ENCODE measurements at regions not wholly inside any gene's neighbourhood (a gene's known extent, or its start where the extent isn't known, plus 50 kb on each side); places are given as distances from the start of the nearest gene placed in this dataset.

- H3K9me3 Mint-ChIP-seq: no peaks in the 10 kb centered on the region
- no peaks in the 10 kb centered on the region for H3K4me1 Mint-ChIP-seq (ENCODE audit: low read depth)
- H3K27me3 Mint-ChIP-seq: no peaks in the 10 kb centered on the region
- H3K27ac Mint-ChIP-seq: no peak overlapping the region
- no peaks in the 10 kb centered on the region for H3K36me3 Mint-ChIP-seq (ENCODE audit: low read depth)
- no peak overlapping the region for H3K4me3 Mint-ChIP-seq
These were observed 363.4 kb upstream of the MKI67 start for GRCh38 chr10:128489324-128490247.

GRCh38 chr10:128491686-128492085, 365.5 kb upstream of the MKI67 start:
- no peaks in the 10 kb centered on the region for H3K9me3 Mint-ChIP-seq
- no peak overlapping the region for H3K27ac Mint-ChIP-seq
- H3K27me3 Mint-ChIP-seq: no peaks in the 10 kb centered on the region
- H3K36me3 Mint-ChIP-seq (ENCODE audit: low read depth): no peaks in the 10 kb centered on the region
- no peak overlapping the region for H3K4me3 Mint-ChIP-seq
- H3K4me1 Mint-ChIP-seq (ENCODE audit: low read depth): no peaks in the 10 kb centered on the region

- Mint-ChIP-seq H3K27me3 (no peaks in the 10 kb centered on the region), H3K27ac (no peak overlapping the region), H3K36me3 (ENCODE audit: low read depth) (no peaks in the 10 kb centered on the region), H3K9me3 (no peaks in the 10 kb centered on the region), H3K4me1 (ENCODE audit: low read depth) (no peaks in the 10 kb centered on the region), H3K4me3 (no peak overlapping the region)
These were observed 367.6 kb upstream of the MKI67 start for GRCh38 chr10:128493811-128494210.

- no peaks in the 10 kb centered on the region for H3K36me3 Mint-ChIP-seq (ENCODE audit: low read depth)
- no peak overlapping the region for H3K27ac Mint-ChIP-seq
- no peaks in the 10 kb centered on the region for H3K9me3 Mint-ChIP-seq
- H3K4me1 Mint-ChIP-seq (ENCODE audit: low read depth): no peaks in the 10 kb centered on the region
- H3K4me3 Mint-ChIP-seq: no peak overlapping the region
- no peaks in the 10 kb centered on the region for H3K27me3 Mint-ChIP-seq
These were observed 368.4 kb upstream of the MKI67 start for GRCh38 chr10:128494665-128495064.

- no peaks in the 10 kb centered on the region for H3K9me3 Mint-ChIP-seq
- no peak overlapping the region for H3K27ac Mint-ChIP-seq
- no peaks in the 10 kb centered on the region for H3K4me1 Mint-ChIP-seq (ENCODE audit: low read depth)
- H3K36me3 Mint-ChIP-seq (ENCODE audit: low read depth): no peaks in the 10 kb centered on the region
- no peaks in the 10 kb centered on the region for H3K27me3 Mint-ChIP-seq
- H3K4me3 Mint-ChIP-seq: no peak overlapping the region
These were observed 371.6 kb upstream of the MKI67 start for GRCh38 chr10:128497660-128498377.

- Mint-ChIP-seq H3K4me1 (ENCODE audit: low read depth) (no peaks in the 10 kb centered on the region), H3K27me3 (no peaks in the 10 kb centered on the region), H3K4me3 (no peak overlapping the region), H3K36me3 (ENCODE audit: low read depth) (no peaks in the 10 kb centered on the region), H3K9me3 (no peaks in the 10 kb centered on the region), H3K27ac (no peak overlapping the region)
These were observed 372.1 kb upstream of the MKI67 start for GRCh38 chr10:128498378-128498730.

- H3K9me3 Mint-ChIP-seq: no peaks in the 10 kb centered on the region
These were observed 372.5 kb upstream of the MKI67 start for GRCh38 chr10:128498746-128499145.

GRCh38 chr10:128499486-128499885, 373.3 kb upstream of the MKI67 start:
- H3K4me1 Mint-ChIP-seq (ENCODE audit: low read depth): no peaks in the 10 kb centered on the region
- no peaks in the 10 kb centered on the region for H3K27me3 Mint-ChIP-seq
- H3K36me3 Mint-ChIP-seq (ENCODE audit: low read depth): no peaks in the 10 kb centered on the region
- no peaks in the 10 kb centered on the region for H3K9me3 Mint-ChIP-seq
- H3K27ac Mint-ChIP-seq: no peak overlapping the region
- no peak overlapping the region for H3K4me3 Mint-ChIP-seq

More at GRCh38 chr10:128498746-128499145, 372.5 kb upstream of the MKI67 start:
- no peaks in the 10 kb centered on the region for H3K4me1 Mint-ChIP-seq (ENCODE audit: low read depth)
- no peak overlapping the region for H3K4me3 Mint-ChIP-seq
- H3K27ac Mint-ChIP-seq: no peak overlapping the region
- H3K36me3 Mint-ChIP-seq (ENCODE audit: low read depth): no peaks in the 10 kb centered on the region
- no peaks in the 10 kb centered on the region for H3K27me3 Mint-ChIP-seq

- no peak overlapping the region for H3K27ac Mint-ChIP-seq
- H3K36me3 Mint-ChIP-seq (ENCODE audit: low read depth): no peaks in the 10 kb centered on the region
- no peaks in the 10 kb centered on the region for H3K9me3 Mint-ChIP-seq
- no peaks in the 10 kb centered on the region for H3K4me1 Mint-ChIP-seq (ENCODE audit: low read depth)
- H3K4me3 Mint-ChIP-seq: no peak overlapping the region
- H3K27me3 Mint-ChIP-seq: no peaks in the 10 kb centered on the region
These were observed 373.7 kb upstream of the MKI67 start for GRCh38 chr10:128499956-128500355.

GRCh38 chr10:128500642-128501041, 374.4 kb upstream of the MKI67 start:
- Mint-ChIP-seq H3K27ac (no peak overlapping the region), H3K36me3 (ENCODE audit: low read depth) (no peaks in the 10 kb centered on the region), H3K9me3 (no peaks in the 10 kb centered on the region), H3K4me3 (no peak overlapping the region), H3K27me3 (no peaks in the 10 kb centered on the region), H3K4me1 (ENCODE audit: low read depth) (no peaks in the 10 kb centered on the region)

- H3K27ac Mint-ChIP-seq: no peak overlapping the region
- no peaks in the 10 kb centered on the region for H3K4me1 Mint-ChIP-seq (ENCODE audit: low read depth)
- no peaks in the 10 kb centered on the region for H3K36me3 Mint-ChIP-seq (ENCODE audit: low read depth)
- no peak overlapping the region for H3K4me3 Mint-ChIP-seq
- peaks cover 3% of the 10 kb centered on the region for H3K27me3 Mint-ChIP-seq
- peaks cover 3% of the 10 kb centered on the region for H3K9me3 Mint-ChIP-seq
These were observed 379.1 kb upstream of the MKI67 start for GRCh38 chr10:128505346-128505745.

GRCh38 chr10:128506423-128506822, 380.2 kb upstream of the MKI67 start:
- Mint-ChIP-seq H3K27ac (no peak overlapping the region), H3K36me3 (ENCODE audit: low read depth) (no peaks in the 10 kb centered on the region), H3K4me1 (ENCODE audit: low read depth) (no peaks in the 10 kb centered on the region), H3K4me3 (no peak overlapping the region), H3K27me3 (peaks cover 3% of the 10 kb centered on the region), H3K9me3 (peaks cover 3% of the 10 kb centered on the region)

GRCh38 chr10:128507066-128507465, 380.8 kb upstream of the MKI67 start:
- no peaks in the 10 kb centered on the region for H3K4me1 Mint-ChIP-seq (ENCODE audit: low read depth)
- peaks cover 3% of the 10 kb centered on the region for H3K27me3 Mint-ChIP-seq
- no peaks in the 10 kb centered on the region for H3K36me3 Mint-ChIP-seq (ENCODE audit: low read depth)
- no peak overlapping the region for H3K4me3 Mint-ChIP-seq
- no peak overlapping the region for H3K27ac Mint-ChIP-seq
- peaks cover 3% of the 10 kb centered on the region for H3K9me3 Mint-ChIP-seq

- Mint-ChIP-seq H3K36me3 (ENCODE audit: low read depth) (no peaks in the 10 kb centered on the region), H3K9me3 (peaks cover 3% of the 10 kb centered on the region), H3K27ac (no peak overlapping the region), H3K27me3 (peaks cover 3% of the 10 kb centered on the region), H3K4me1 (ENCODE audit: low read depth) (no peaks in the 10 kb centered on the region), H3K4me3 (no peak overlapping the region)
These were observed 385.1 kb upstream of the MKI67 start for GRCh38 chr10:128511284-128511683.

GRCh38 chr10:128512767-128513166, 386.5 kb upstream of the MKI67 start:
- Mint-ChIP-seq H3K27ac (no peak overlapping the region), H3K4me3 (no peak overlapping the region), H3K9me3 (peaks cover 2% of the 10 kb centered on the region), H3K4me1 (ENCODE audit: low read depth) (no peaks in the 10 kb centered on the region), H3K36me3 (ENCODE audit: low read depth) (no peaks in the 10 kb centered on the region), H3K27me3 (no peaks in the 10 kb centered on the region)

Measured in stimulated activated naive CD8-positive, alpha-beta T cell treated with anti-CD3 and anti-CD28 coated beads, Interleukin-15, Interleukin-2, amounts not matched to agents 100 ng/mL and 50 ng/mL, for 24 hours (primary cell).